Right renal cortex interstitium (tissue), 3 donors: ENCODE measurements at regions not wholly inside any gene's neighbourhood (a gene's known extent, or its start where the extent isn't known, plus 50 kb on each side); places are given as distances from the start of the nearest gene placed in this dataset.

Experiments used
- DNase-seq, 3 donors: peaks; one replicate each; pipeline ENCODE4 v3.0.0-alpha.2; 2013; ENCODE audit warnings: low read depth in 3 of 3, low spot score in 2 of 3

GRCh38 chr4:149296503-149296902 is 519.1 kb downstream of the IQCM start:
- DNase-seq = peak in 2 of 3 donors; percentile 31 to 44

- DNase-seq = no peak
These were observed 519.6 kb downstream of the IQCM start for GRCh38 chr4:149296084-149296483.

GRCh38 chr4:149294601-149295000 is 521.0 kb downstream of the IQCM start:
- no peak for DNase-seq

- DNase-seq = no peak
These were observed 522.5 kb downstream of the IQCM start for GRCh38 chr4:149293046-149293649.

GRCh38 chr4:149292425-149293007 is 523.1 kb downstream of the IQCM start:
- DNase-seq = no peak

- DNase-seq = no peak
These were observed 524.2 kb downstream of the IQCM start for GRCh38 chr4:149291463-149291862.

GRCh38 chr4:149280806-149281205 is 534.8 kb downstream of the IQCM start:
- DNase-seq = no peak

GRCh38 chr4:149279776-149280175 is 535.9 kb downstream of the IQCM start:
- no peak for DNase-seq

- no peak for DNase-seq
These were observed 536.3 kb downstream of the IQCM start for GRCh38 chr4:149279331-149279730.

GRCh38 chr4:149277705-149278104 is 537.9 kb downstream of the IQCM start:
- no peak for DNase-seq

GRCh38 chr4:149269835-149270234 is 545.8 kb downstream of the IQCM start:
- no peak for DNase-seq

GRCh38 chr4:149266301-149266700 is 549.3 kb downstream of the IQCM start:
- DNase-seq = no peak

GRCh38 chr4:149265645-149266044 is 550.0 kb downstream of the IQCM start:
- DNase-seq = no peak

GRCh38 chr4:149264093-149264733 is 551.4 kb downstream of the IQCM start:
- DNase-seq = no peak

- DNase-seq = no peak
These were observed 567.4 kb downstream of the IQCM start for GRCh38 chr4:149248191-149248764.

- no peak for DNase-seq
These were observed 568.5 kb downstream of the IQCM start for GRCh38 chr4:149247164-149247563.

GRCh38 chr4:149245333-149245732 is 570.3 kb downstream of the IQCM start:
- no peak for DNase-seq

- no peak for DNase-seq
These were observed 577.5 kb downstream of the IQCM start for GRCh38 chr4:149238097-149238496.

- DNase-seq = no peak
These were observed 580.8 kb downstream of the IQCM start for GRCh38 chr4:149234798-149235197.

GRCh38 chr4:149223659-149224058 is 592.0 kb downstream of the IQCM start:
- DNase-seq = no peak

GRCh38 chr4:149218672-149219071 is 597.0 kb downstream of the IQCM start:
- DNase-seq = no peak

- DNase-seq = no peak
These were observed 601.3 kb downstream of the IQCM start for GRCh38 chr4:149214301-149214700.
